Left colon (tissue), 2 donors: ENCODE measurements at regions not wholly inside any gene's neighbourhood (a gene's known extent, or its start where the extent isn't known, plus 50 kb on each side); places are given as distances from the start of the nearest gene placed in this dataset.
A peak's percentile ranks its signal among the peaks of the same experiment; 100 is the strongest.
"Not testable (repeated sequence)": the region's sequence is repeated elsewhere in the genome, so short reads cannot be mapped to it uniquely, and the experiment has no call there.

Experiments
- ATAC-seq: fragments of 200-7000 bp; cut with Tn5 transposase; one replicate; pipeline ENCODE4 v1.9.1; 2020; ENCODE audit warnings: mild to moderate bottlenecking, moderate library complexity
- DNase-seq, 2 donors: peaks; one replicate each; pipeline ENCODE4 v3.0.0-alpha.2; 2020
- intact Hi-C, 2 donors: fragments of 100-400 bp; cut with DNase I in 1 of 2; cut with micrococcal nuclease in 1 of 2; formaldehyde crosslinking; loops; one replicate each; pipeline versions ENCODE4 v1.11.2 to v1.14.0; 2022; cut with DNase I, micrococcal nuclease
- donor health status: DM: no; HTN: no; CAD: no.
- donor health status: DM: yes; HTN: yes; CAD: no.

DNA sequence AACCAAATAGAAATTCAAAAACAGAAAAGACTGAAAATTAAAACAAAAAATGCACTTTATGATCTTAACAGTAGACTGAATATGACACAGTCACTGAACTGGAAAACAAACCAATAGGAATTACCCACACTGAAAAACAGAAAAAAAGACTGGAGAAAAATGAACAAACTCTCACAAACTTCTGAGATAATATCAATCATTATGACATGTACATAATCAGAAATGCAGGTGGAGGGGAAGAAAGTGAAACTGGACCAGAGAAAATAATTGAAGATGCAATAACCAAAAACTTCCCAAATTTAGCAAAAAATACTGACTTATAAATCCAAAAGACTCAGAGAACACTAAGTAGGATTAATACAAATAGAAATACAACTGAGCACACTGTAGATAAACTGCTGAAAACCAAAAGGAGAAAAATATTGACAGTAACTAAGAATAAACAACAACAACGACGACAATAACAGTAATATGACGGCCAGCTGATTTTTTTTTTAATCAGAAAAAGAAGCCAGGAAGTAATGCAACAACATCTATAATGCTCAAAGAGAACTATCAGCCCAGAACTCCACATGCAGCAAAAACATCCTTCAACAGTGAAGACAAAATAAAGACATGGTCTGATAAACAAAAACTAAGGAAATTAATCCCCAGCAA lies 108.1 kb downstream of the ZFAND4 start:
- no peak for DNase-seq
- intact Hi-C loops: no loop called here
- no peak for ATAC-seq

DNA sequence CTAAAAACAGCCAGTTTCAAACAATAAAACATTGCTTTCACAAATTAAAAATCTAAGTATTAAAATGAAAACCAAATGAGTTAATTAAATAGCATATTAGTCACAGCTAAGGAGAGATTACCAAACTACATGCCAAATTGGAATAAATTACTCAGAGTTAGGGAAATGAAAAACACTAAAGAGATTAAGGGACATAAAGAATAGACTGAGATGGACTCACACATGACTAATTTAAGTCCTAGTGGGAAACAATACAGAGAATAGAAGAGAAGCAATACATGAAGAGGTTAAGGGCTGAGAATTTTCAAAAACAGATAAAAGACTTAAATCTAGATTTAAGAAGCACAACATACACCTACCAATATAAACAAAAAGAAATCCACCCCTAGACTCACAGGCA lies 110.6 kb downstream of the ZFAND4 start:
- intact Hi-C loops: no loop called here
- ATAC-seq: no peak

GRCh38 chr10:45560262-45560661 lies 112.3 kb downstream of the ZFAND4 start:
- ATAC-seq (peak; percentile 42), DNase-seq (no peak)
- intact Hi-C loops: no loop called here

More for the DNA sequence above, 110.6 kb downstream of the ZFAND4 start:
- no peak for DNase-seq

- intact Hi-C loops: no loop called here
- DNase-seq (no peak), ATAC-seq (no peak)
These were observed 114.1 kb downstream of the ZFAND4 start for GRCh38 chr10:45558425-45558824.

- ATAC-seq (peak; percentile 11), DNase-seq (no peak)
- intact Hi-C loops: no loop called here
These were observed 115.2 kb downstream of the ZFAND4 start for GRCh38 chr10:45557275-45557905.

- intact Hi-C loops: no loop called here
- DNase-seq (no peak), ATAC-seq (no peak)
These were observed 116.8 kb downstream of the ZFAND4 start for GRCh38 chr10:45555795-45556194.

DNA sequence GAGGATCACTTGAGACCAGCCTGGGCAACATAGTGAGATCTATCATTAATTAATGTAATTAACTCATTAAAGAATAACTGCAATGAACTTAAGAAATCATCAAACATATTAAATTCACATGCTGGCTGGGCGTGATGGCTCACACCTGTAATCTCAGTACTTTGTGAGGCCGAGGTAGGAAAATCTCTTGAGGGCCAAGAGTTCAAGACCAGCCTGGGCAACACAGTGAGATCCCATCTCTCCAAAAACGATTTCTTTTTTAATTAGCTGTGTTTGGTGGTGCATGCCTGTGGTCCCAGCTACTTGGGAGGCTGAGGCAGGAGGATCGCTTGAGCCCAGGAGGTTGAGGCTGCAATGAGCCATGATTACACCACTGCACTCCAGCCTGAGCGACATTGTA lies 117.2 kb downstream of the ZFAND4 start:
- intact Hi-C loops, DNase-seq, ATAC-seq: not testable (repeated sequence)

- ATAC-seq (no peak), DNase-seq (no peak)
- intact Hi-C loops: no loop called here
These were observed 119.0 kb downstream of the ZFAND4 start for GRCh38 chr10:45553613-45554012.

DNA sequence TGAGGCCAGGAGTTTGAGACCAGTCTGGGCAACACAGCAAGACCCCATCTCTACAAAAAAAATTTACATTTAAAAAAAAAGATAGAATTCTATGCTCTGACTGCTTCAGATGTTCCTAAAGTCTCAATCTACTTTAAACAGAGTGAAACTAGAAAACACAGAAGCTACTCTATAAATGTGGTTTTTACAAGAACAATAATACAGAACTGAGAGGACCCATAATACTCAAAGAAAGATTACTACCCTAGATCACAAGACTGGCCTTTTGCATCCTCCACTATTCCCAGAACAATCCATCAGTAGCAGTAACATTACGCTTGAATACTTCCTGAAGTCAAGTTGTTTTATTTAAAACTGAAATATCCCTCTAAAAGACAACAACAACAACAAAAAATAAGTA lies 119.4 kb downstream of the ZFAND4 start:
- no peak for ATAC-seq
- DNase-seq: no peak

DNA sequence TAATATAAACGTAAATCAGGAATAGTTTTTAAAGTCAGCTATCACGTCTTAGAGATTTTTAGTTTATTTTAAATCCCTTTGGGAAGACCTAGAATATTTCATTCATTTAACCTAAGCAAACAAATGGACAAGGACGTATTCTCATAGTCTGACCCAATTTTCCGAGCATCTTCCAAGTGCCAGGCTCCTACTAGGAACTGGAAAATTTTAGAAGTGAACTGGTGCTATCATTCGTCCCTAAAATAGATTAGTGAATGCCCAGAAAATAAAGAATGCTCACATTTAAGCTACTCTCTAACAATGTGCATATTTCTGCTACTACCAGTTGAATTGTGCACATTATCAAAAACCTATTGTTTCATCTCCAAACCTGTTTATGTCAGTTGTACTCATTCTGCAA lies 120.1 kb downstream of the ZFAND4 start:
- intact Hi-C loops: no loop called here
- no peak for DNase-seq
- no peak for ATAC-seq

More for the DNA sequence above, 119.4 kb downstream of the ZFAND4 start:
- intact Hi-C loops: no loop called here

DNA sequence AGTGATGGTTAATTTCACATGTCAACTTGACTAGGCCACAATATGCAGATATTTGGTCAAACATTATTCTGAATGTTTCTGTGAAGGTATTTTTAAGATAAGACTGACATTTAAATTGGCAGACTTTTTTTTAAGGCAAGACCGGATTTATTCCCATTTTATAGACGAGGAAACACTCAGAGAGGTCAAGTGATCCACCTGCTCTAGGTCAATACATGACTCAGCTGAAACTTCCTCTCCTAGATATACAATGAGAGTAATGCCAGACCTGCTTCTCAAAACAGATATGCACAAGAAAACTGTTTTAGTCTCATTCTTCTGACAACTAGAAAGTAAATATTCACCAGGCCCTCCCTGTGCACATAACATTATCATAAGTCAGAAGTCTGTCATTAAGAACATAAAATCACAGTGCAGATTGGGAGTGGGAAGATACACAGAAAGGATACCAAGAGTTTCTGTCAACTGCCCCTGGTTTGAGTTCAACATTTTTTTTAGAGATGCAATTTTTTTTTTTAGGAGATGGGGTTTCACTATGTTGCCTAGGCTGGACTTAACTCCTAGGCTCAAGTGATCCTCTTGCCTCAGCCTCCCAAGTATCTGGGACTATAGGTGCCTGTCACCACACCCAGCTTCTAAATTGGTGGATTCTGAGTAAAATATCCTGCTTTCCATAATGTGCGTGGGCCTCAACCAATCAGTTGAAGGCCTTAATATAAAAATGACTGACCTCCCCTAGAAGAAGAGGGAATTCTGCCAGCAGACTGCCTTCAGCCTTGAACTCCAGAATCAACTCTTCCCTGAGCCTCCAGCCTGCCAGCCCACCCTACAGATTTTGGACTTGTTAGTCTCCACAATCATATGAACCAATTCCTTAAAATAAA lies 121.4 kb downstream of the ZFAND4 start:
- intact Hi-C loops: no loop called here
- DNase-seq (no peak), ATAC-seq (peak; percentile 78)

GRCh38 chr10:45548068-45548467 lies 124.5 kb downstream of the ZFAND4 start:
- DNase-seq: no peak
- no peak for ATAC-seq
- intact Hi-C loops: no loop called here

DNA sequence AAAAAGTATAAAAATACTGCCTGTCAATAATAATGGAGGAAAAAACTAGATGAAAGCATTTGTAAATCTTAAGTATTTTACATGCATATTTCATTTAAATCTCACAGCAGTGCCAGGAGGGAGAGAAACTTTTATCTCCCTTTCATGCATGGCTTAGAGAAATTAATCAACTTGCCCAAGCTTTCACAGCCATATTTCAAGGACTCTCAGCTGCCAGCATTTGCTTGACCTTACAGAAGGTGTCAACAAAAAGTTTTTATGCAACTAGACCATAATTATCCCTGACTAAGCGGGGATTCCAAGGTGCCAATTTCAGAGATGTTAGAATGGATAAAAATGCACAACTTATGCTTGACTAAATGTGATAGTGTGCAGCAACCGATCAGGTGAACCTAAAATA lies 125.4 kb downstream of the ZFAND4 start:
- ATAC-seq (no peak), DNase-seq (no peak)
- intact Hi-C loops: no loop called here

DNA sequence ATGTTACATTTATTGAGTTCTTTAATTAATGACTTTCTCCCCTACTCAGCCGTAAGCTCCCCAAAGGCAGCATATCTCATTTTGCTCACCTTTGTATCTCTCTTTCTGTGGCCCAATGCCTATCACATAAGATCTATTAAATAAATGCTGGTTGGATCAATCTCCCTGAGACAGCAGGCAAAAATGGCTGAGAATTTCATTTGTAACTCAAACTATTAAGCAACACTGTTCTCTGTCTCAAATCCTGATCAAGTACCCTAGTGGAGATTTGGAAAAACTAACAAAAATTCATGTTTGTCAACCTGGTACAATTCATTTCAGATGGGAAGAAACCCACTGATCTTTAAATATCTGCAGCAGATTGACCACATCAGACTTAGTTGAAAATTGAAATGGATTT lies 127.4 kb downstream of the ZFAND4 start:
- DNase-seq (no peak), ATAC-seq (no peak)
- intact Hi-C loops: no loop called here

DNA sequence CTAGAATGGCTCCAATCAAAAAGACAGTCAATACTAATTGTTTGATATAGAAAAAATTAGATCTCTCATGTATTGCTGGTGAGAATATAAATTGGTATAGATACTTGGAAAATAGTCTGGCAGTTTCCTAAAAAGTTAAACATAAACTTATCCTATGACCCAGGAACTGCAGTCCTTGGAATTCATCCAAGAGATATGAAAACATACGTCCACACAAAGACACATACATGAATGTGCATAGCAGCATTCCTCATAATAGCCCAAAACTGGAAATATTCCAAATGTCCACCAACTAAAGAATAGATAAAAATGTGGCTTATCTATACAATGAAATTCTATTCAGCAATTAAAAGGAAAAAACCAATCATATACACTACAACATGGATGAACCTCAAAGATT lies 128.4 kb downstream of the ZFAND4 start:
- no peak for DNase-seq
- intact Hi-C loops: no loop called here

GRCh38 chr10:45541032-45541431 lies 131.5 kb downstream of the ZFAND4 start:
- intact Hi-C loops: not testable (repeated sequence)

More for the DNA sequence above, 128.4 kb downstream of the ZFAND4 start:
- peak; percentile 70 for ATAC-seq

DNA sequence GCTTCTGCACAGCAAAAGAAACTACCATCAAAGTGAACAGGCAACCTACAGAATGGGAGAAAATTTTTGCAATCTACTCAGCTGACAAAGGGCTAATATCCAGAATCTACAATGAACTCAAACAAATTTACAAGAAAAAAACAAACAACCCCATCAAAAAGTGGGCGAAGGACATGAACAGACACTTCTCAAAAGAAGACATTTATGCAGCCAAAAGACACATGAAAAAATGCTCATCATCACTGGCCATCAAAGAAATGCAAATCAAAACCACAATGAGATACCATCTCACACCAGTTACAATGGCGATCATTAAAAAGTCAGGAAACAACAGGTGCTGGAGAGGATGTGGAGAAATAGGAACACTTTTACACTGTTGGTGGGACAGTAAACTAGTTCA lies 132.0 kb downstream of the ZFAND4 start:
- ATAC-seq, intact Hi-C loops, DNase-seq: not testable (repeated sequence)

More at GRCh38 chr10:45541032-45541431, 131.5 kb downstream of the ZFAND4 start:
- DNase-seq, ATAC-seq: not testable (repeated sequence)

- ATAC-seq, intact Hi-C loops, DNase-seq: not testable (repeated sequence)
These were observed 133.0 kb downstream of the ZFAND4 start for GRCh38 chr10:45539569-45539968.

DNA sequence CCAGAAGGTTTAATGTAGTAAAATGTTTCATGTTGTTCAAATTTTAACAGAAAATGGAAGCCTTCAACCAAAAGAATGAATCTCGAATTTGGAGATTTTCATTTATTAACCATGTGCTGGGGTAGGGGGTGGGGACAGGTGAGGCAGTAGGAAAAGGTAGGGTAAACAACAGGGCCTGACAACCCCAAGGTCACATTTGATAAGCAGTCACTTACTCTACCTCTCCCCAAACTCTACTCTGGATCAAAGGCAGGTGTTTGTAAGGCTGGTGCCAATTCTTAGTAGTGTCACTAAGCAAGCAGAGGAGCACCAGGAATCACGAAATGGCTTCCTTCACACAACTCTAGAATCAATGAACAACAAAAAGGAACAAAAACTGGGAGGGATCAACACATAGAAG lies 138.0 kb downstream of the ZFAND4 start:
- ATAC-seq (no peak), DNase-seq (no peak)
- intact Hi-C loops: no loop called here

DNA sequence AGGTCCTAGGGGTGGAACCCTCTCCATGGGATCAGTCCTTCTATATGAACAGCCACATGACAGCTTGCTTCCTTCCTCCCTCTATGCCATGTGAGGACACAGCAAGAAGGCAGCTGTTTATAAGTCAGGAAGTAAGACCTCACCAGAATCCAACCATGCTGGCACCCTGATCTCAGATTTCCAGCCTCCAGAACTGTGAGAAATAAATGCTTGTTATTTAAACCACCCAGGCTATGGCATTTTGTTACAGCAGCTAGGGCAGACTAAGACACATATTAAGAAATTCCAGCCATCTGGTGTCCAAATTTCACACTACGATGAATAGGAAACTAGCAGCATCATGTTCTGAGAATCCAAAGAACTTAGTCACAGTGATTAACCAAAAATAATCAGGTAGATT lies 140.1 kb downstream of the ZFAND4 start:
- no peak for DNase-seq
- intact Hi-C loops: no loop called here
- ATAC-seq: no peak
